ENCODE measurements at regions not wholly inside any gene's neighbourhood (a gene's known extent, or its start where the extent isn't known, plus 50 kb on each side); places are given as distances from the start of the nearest gene placed in this dataset.

- in situ Hi-C loops (cut with MboI; ENCODE audit: low pct_unique_long_range_greater_than_20kb, low sequenced_read_pairs): no loop called here
- DNase-seq: no peak
Observed at GRCh38 chr10:3593611-3594010, 191.4 kb downstream of the KLF6 start.

GRCh38 chr10:3592424-3592823, 192.6 kb downstream of the KLF6 start:
- DNase-seq: no peak
- in situ Hi-C loops (cut with MboI; ENCODE audit: low pct_unique_long_range_greater_than_20kb, low sequenced_read_pairs): no loop called here

GRCh38 chr10:3588816-3589215, 196.2 kb downstream of the KLF6 start:
- in situ Hi-C loops (cut with MboI; ENCODE audit: low pct_unique_long_range_greater_than_20kb, low sequenced_read_pairs): no loop called here

DNA sequence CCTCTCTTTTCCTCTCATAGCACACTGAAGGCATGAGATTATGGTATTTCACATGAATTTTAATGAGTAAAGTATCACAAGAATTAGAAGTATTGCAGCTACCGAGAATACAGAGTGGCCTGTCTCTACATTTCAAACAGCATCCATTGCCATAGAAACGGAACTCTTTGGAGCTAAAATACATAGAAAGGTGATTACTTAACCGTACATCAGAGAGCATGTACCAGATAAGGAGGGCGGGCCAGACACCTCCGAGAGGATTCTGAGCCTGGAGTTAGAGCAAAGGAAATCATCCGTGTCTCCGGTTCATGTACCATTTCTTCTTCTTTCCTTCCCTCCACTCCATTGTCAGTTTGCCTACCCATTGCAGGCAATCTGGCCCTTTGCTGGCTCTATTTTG, 196.7 kb downstream of the KLF6 start:
- in situ Hi-C loops (cut with MboI; ENCODE audit: low pct_unique_long_range_greater_than_20kb, low sequenced_read_pairs): no loop called here
- no peak for DNase-seq

More at GRCh38 chr10:3588816-3589215, 196.2 kb downstream of the KLF6 start:
- DNase-seq: no peak

DNA sequence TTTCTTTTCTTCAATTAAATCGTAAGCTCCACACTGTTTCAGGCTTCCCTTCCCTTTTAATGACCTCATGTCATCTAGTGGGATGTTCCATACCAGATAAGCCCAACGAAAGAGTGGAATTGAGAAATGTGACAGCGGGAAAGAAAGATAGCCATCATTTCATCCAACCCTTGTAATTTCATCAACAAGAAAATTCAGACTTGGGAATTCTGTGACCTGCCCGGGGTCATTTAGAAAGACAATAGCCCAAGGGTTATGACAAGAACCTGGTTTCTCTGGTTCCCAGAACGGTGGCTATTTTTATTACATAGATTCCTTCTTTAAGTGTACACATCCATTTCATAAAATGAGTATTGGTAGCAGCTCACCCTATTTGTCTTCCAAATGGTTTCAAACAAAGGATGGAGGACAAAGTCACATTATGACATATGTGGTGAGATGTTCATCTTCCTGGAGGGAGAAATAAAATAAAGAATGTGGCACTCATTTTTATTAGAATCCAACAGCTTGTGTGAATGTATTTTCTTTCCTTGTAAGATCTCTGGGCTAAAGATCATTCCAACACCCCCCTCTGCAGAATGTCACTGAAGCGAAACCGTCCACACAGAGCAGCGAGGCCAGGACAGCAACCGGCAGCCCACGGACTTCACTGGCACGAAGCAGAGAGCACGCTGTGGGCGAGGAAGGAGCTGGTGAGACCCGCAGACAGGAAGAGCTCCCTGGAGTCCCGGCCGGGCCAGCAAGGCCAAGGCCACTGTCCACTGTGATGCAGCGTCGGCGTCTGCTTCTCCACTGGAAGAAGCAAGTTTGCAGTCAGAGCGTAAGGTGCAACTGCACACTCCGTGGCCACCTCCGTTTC, 199.9 kb downstream of the KLF6 start:
- DNase-seq: no peak

GRCh38 chr10:3580565-3580964, 204.4 kb downstream of the KLF6 start:
- in situ Hi-C loops (cut with MboI; ENCODE audit: low pct_unique_long_range_greater_than_20kb, low sequenced_read_pairs): no loop called here
- DNase-seq: no peak

More for the DNA sequence above, 199.9 kb downstream of the KLF6 start:
- in situ Hi-C loops (cut with MboI; ENCODE audit: low pct_unique_long_range_greater_than_20kb, low sequenced_read_pairs): no loop called here

- in situ Hi-C loops (cut with MboI; ENCODE audit: low pct_unique_long_range_greater_than_20kb, low sequenced_read_pairs): no loop called here
- no peak for DNase-seq
Observed at GRCh38 chr10:3579845-3580244, 205.2 kb downstream of the KLF6 start.

DNA sequence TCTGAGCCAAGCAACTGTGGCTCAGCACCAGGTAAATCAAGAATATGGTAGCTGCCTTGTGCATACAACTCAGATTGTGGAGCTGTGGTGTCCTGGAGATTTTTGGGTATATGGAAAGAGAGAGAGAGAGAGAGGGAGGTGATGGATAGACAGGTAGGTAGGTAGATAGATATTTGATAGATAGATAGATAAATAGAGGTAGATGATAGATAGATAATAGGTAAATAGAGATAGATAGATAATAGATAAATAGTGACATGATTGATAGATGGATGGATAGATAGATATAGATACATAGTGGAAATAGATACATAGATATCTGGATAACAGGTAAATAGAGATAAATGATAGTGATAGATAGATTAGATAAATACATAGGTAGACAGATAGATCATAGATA, 206.3 kb downstream of the KLF6 start:
- in situ Hi-C loops (cut with MboI; ENCODE audit: low pct_unique_long_range_greater_than_20kb, low sequenced_read_pairs): no loop called here
- no peak for DNase-seq

GRCh38 chr10:3578159-3578558, 206.8 kb downstream of the KLF6 start:
- in situ Hi-C loops (cut with MboI; ENCODE audit: low pct_unique_long_range_greater_than_20kb, low sequenced_read_pairs): no loop called here

GRCh38 chr10:3574451-3574850, 210.6 kb downstream of the KLF6 start:
- in situ Hi-C loops (cut with MboI; ENCODE audit: low pct_unique_long_range_greater_than_20kb, low sequenced_read_pairs): no loop called here
- no peak for DNase-seq

More at GRCh38 chr10:3578159-3578558, 206.8 kb downstream of the KLF6 start:
- no peak for DNase-seq

DNA sequence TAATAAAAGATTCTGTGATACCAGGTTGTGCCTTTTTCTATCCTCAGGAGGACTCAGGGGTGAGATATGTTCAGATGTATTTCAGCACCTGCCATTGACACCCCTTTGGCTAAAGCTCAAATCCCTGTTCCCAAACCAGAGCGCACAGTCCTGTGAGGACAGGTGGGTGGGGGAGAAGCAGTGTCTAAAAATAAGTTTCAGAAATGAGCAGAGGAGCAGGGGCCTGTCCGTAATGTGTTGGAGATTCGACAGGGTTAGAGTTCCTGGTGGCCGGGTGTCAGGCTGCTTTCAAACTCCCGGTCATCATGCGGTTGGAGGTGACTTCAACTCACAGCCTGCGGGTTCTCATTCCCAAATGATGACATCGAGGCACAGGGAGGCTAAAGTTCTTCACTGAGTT, 211.5 kb downstream of the KLF6 start:
- in situ Hi-C loops (cut with MboI; ENCODE audit: low pct_unique_long_range_greater_than_20kb, low sequenced_read_pairs): no loop called here
- no peak for DNase-seq

GRCh38 chr10:3571310-3571825, 213.6 kb downstream of the KLF6 start:
- in situ Hi-C loops (cut with MboI; ENCODE audit: low pct_unique_long_range_greater_than_20kb, low sequenced_read_pairs): no loop called here
- DNase-seq: no peak

DNA sequence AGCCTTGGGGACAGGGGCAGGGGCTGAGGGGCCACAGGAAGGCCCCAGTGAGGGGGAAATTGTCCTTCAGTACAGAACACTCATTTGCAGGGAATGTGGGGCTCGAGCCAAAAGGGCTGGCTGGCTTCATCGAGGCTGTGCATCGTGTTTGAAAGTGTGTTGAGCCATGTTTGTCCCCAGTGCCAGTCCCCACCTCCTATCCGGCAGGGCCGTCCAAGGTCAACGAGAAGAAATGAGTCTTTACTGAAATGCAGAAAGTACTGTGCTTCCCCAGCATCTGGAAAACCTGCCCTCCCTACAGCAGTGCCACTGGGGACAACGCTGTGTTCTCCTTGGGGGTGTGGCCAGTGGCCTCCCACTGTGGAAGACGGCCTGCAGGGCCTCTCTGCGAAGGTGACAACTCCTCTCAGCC, 214.1 kb downstream of the KLF6 start:
- in situ Hi-C loops (cut with MboI; ENCODE audit: low pct_unique_long_range_greater_than_20kb, low sequenced_read_pairs): no loop called here
- no peak for DNase-seq

DNA sequence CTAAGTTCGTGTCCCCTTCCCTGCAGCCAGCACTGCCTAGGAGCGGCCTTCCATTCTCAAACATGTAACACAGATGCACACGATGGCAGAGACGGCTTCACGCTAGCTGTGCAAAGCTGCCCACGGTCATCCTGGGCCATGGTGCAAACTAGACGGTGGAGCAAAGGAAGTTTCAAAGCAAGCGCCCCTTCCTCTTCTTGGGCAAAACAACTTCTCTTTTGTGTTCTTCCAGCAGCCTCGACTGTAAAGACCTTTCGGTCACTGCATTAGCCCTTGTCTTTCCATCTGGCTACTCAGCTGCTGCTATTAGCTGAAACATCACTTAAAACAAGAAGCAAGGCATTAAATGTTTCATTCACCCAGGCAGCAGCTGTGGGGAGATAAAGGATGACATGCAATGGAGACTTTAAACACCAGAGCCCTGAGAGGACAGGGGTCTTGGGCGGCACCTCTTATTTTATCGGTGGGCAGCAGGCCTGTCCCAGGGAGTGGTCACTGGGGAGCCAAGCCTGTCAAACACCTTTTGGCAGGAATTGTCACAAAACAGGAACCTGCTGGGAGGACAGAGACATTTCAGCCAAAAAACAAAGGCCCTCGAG, 214.8 kb downstream of the KLF6 start:
- DNase-seq: no peak
- in situ Hi-C loops (cut with MboI; ENCODE audit: low pct_unique_long_range_greater_than_20kb, low sequenced_read_pairs): no loop called here

DNA sequence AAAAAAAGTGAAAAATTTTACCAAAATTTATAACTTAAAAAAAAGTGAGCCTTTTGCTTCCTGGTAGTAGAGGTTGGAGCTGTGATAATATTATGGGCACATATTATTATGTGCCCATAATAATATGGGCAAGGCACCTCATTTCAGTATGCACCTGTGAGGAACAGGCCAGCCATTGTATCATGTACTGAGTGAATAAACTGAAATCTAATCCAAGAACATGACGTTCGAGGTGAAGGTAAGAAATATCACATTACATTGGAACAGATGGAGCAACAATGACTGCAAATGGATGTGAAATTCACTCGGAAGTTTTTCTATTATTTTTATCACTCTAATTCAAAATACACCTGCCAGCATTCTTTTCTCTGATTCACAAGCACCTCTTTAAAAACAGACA, 216.0 kb downstream of the KLF6 start:
- in situ Hi-C loops (cut with MboI; ENCODE audit: low pct_unique_long_range_greater_than_20kb, low sequenced_read_pairs): no loop called here
- DNase-seq: no peak

- no peak for DNase-seq
- in situ Hi-C loops (cut with MboI; ENCODE audit: low pct_unique_long_range_greater_than_20kb, low sequenced_read_pairs): no loop called here
Observed at GRCh38 chr10:3568392-3568791, 216.6 kb downstream of the KLF6 start.

GRCh38 chr10:3567291-3567963, 217.6 kb downstream of the KLF6 start:
- no peak for DNase-seq
- in situ Hi-C loops (cut with MboI; ENCODE audit: low pct_unique_long_range_greater_than_20kb, low sequenced_read_pairs): no loop called here

GRCh38 chr10:3566627-3567026, 218.4 kb downstream of the KLF6 start:
- no peak for DNase-seq
- in situ Hi-C loops (cut with MboI; ENCODE audit: low pct_unique_long_range_greater_than_20kb, low sequenced_read_pairs): no loop called here

GRCh38 chr10:3564346-3565002, 220.5 kb downstream of the KLF6 start:
- in situ Hi-C loops (cut with MboI; ENCODE audit: low pct_unique_long_range_greater_than_20kb, low sequenced_read_pairs): no loop called here
- DNase-seq: no peak

All from KBM-7 (cell line).